ENCODE measurements at regions not wholly inside any gene's neighbourhood (a gene's known extent, or its start where the extent isn't known, plus 50 kb on each side); places are given as distances from the start of the nearest gene placed in this dataset.

GRCh38 chr9:74336161-74336560 lies 161.0 kb upstream of the RORB start:
- Histone ChIP-seq H3K9me2 (replicated peaks; ENCODE audit: control insufficient read depth, low read length) (no peaks in the 10 kb centered on the region), H3K4me3 (ENCODE audit: low read length) (no peak overlapping the region), H3K9me3 (ENCODE audit: control insufficient read depth, insufficient read depth, low read length) (no peaks in the 10 kb centered on the region), H3K27me3 (ENCODE audit: control insufficient read depth, low read length) (no peaks in the 10 kb centered on the region), H4K20me1 (ENCODE audit: control insufficient read depth, insufficient read depth, low read depth, low read length) (no peaks in the 10 kb centered on the region), H3K4me2 (ENCODE audit: low read length) (no peak overlapping the region), H3K79me2 (ENCODE audit: control insufficient read depth, low read length) (no peaks in the 10 kb centered on the region), H3K4me1 (ENCODE audit: control insufficient read depth, low read length) (no peaks in the 10 kb centered on the region), H3K27ac (ENCODE audit: low read depth, low read length) (no peak overlapping the region), H3K36me3 (ENCODE audit: control insufficient read depth, low read length) (no peaks in the 10 kb centered on the region), H3F3A (ENCODE audit: control insufficient read depth, insufficient read depth) (no peaks in the 10 kb centered on the region)
- no peak for TF ChIP-seq CTCF (IDR thresholded peaks at IDR 0.05; ENCODE audit: low read depth, low read length, poor library complexity, severe bottlenecking)
- no peak for TF ChIP-seq EZH2phosphoT487 (IDR thresholded peaks at IDR 0.05; ENCODE audit: borderline replicate concordance, low read length)

GRCh38 chr9:74348777-74349176 lies 148.4 kb upstream of the RORB start:
- Histone ChIP-seq H3K4me1 (ENCODE audit: control insufficient read depth, low read length) (no peaks in the 10 kb centered on the region), H3K27me3 (ENCODE audit: control insufficient read depth, low read length) (no peaks in the 10 kb centered on the region), H3K27ac (ENCODE audit: low read depth, low read length) (no peak overlapping the region), H3K9me3 (ENCODE audit: control insufficient read depth, insufficient read depth, low read length) (no peaks in the 10 kb centered on the region), H3F3A (ENCODE audit: control insufficient read depth, insufficient read depth) (no peaks in the 10 kb centered on the region), H3K9me2 (replicated peaks; ENCODE audit: control insufficient read depth, low read length) (no peaks in the 10 kb centered on the region), H4K20me1 (ENCODE audit: control insufficient read depth, insufficient read depth, low read depth, low read length) (no peaks in the 10 kb centered on the region), H3K4me3 (ENCODE audit: low read length) (no peak overlapping the region), H3K79me2 (ENCODE audit: control insufficient read depth, low read length) (no peaks in the 10 kb centered on the region), H3K4me2 (ENCODE audit: low read length) (no peak overlapping the region), H3K36me3 (ENCODE audit: control insufficient read depth, low read length) (no peaks in the 10 kb centered on the region)
- TF ChIP-seq CTCF (IDR thresholded peaks at IDR 0.05; ENCODE audit: low read depth, low read length, poor library complexity, severe bottlenecking) (no peak), EZH2phosphoT487 (IDR thresholded peaks at IDR 0.05; ENCODE audit: borderline replicate concordance, low read length) (no peak)

DNA sequence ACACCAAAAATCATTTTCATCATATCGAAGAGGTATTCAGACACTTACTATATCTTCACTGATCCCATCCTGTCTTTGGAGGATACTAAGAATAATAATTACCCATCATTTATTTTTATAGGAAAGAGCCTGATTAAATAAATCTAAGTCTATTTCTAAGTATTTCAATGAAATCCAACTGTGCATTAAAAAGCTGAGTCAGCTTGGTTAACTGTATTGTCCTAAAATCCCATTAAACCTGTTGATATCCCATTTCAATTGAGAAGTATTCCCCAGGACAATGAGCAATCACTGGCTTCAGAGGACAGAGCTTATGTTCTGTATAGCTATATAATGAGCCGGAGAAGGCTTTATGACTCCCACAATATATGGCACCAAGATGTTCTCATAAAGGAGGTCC lies 142.0 kb upstream of the RORB start:
- Histone ChIP-seq H3K9me3 (ENCODE audit: control insufficient read depth, insufficient read depth, low read length) (no peaks in the 10 kb centered on the region), H3K4me1 (ENCODE audit: control insufficient read depth, low read length) (no peaks in the 10 kb centered on the region), H4K20me1 (ENCODE audit: control insufficient read depth, insufficient read depth, low read depth, low read length) (no peaks in the 10 kb centered on the region), H3F3A (ENCODE audit: control insufficient read depth, insufficient read depth) (no peaks in the 10 kb centered on the region), H3K36me3 (ENCODE audit: control insufficient read depth, low read length) (no peaks in the 10 kb centered on the region), H3K4me3 (ENCODE audit: low read length) (no peak overlapping the region), H3K9me2 (replicated peaks; ENCODE audit: control insufficient read depth, low read length) (no peaks in the 10 kb centered on the region), H3K27ac (ENCODE audit: low read depth, low read length) (no peak overlapping the region), H3K4me2 (ENCODE audit: low read length) (no peak overlapping the region), H3K27me3 (ENCODE audit: control insufficient read depth, low read length) (no peaks in the 10 kb centered on the region), H3K79me2 (ENCODE audit: control insufficient read depth, low read length) (no peaks in the 10 kb centered on the region)
- TF ChIP-seq EZH2phosphoT487 (IDR thresholded peaks at IDR 0.05; ENCODE audit: borderline replicate concordance, low read length) (no peak), CTCF (IDR thresholded peaks at IDR 0.05; ENCODE audit: low read depth, low read length, poor library complexity, severe bottlenecking) (no peak)

GRCh38 chr9:74357577-74357976 lies 139.6 kb upstream of the RORB start:
- Histone ChIP-seq H3K27me3 (ENCODE audit: control insufficient read depth, low read length) (no peaks in the 10 kb centered on the region), H3K4me2 (ENCODE audit: low read length) (no peak overlapping the region), H3F3A (ENCODE audit: control insufficient read depth, insufficient read depth) (no peaks in the 10 kb centered on the region), H3K9me3 (ENCODE audit: control insufficient read depth, insufficient read depth, low read length) (no peaks in the 10 kb centered on the region), H3K4me3 (ENCODE audit: low read length) (no peak overlapping the region), H4K20me1 (ENCODE audit: control insufficient read depth, insufficient read depth, low read depth, low read length) (no peaks in the 10 kb centered on the region), H3K36me3 (ENCODE audit: control insufficient read depth, low read length) (no peaks in the 10 kb centered on the region), H3K9me2 (replicated peaks; ENCODE audit: control insufficient read depth, low read length) (no peaks in the 10 kb centered on the region), H3K27ac (ENCODE audit: low read depth, low read length) (no peak overlapping the region), H3K79me2 (ENCODE audit: control insufficient read depth, low read length) (no peaks in the 10 kb centered on the region), H3K4me1 (ENCODE audit: control insufficient read depth, low read length) (no peaks in the 10 kb centered on the region)
- TF ChIP-seq CTCF (IDR thresholded peaks at IDR 0.05; ENCODE audit: low read depth, low read length, poor library complexity, severe bottlenecking) = no peak
- TF ChIP-seq EZH2phosphoT487 (IDR thresholded peaks at IDR 0.05; ENCODE audit: borderline replicate concordance, low read length) = no peak

Data from DOHH2 (cell line).